Tibial nerve (tissue), 4 donors: ENCODE measurements at regions not wholly inside any gene's neighbourhood (a gene's known extent, or its start where the extent isn't known, plus 50 kb on each side); places are given as distances from the start of the nearest gene placed in this dataset.

ENCODE experiments used
- DNase-seq, 2 donors: peaks; one replicate each; pipeline ENCODE4 v3.0.0-alpha.2; 2019; ENCODE audit warnings: low spot score in 2 of 2
- H3K27ac ChIP-seq, 4 donors: fragments of 200-600 bp; sonication (generic) in 3 of 4; one replicate each; pipeline ENCODE4 v1.5.1; 2017 to 2019; ENCODE audit warnings: mild to moderate bottlenecking in 1 of 4
- H3K27me3 ChIP-seq, 2 donors: fragments of 200-600 bp; sonication (generic) in 1 of 2; one replicate each; pipeline versions ENCODE4 v1.5.1 to v1.6.0; 2017 to 2019
- H3K36me3 ChIP-seq, 3 donors: fragments of 200-600 bp; sonication (generic); one replicate each; pipeline ENCODE4 v1.5.1; 2018 to 2019
- H3K4me1 ChIP-seq, 4 donors: fragments of 200-600 bp; sonication (generic) in 3 of 4; one replicate each; pipeline ENCODE4 v1.5.1; 2017 to 2019
- H3K4me3 ChIP-seq, 4 donors: fragments of 200-600 bp; sonication (generic) in 3 of 4; one replicate each; pipeline ENCODE4 v1.5.1; 2017 to 2019; ENCODE audit warnings: mild to moderate bottlenecking in 1 of 4, moderate library complexity in 1 of 4
- H3K9me3 ChIP-seq, 4 donors: fragments of 200-600 bp; sonication (generic) in 3 of 4; one replicate each; pipeline ENCODE4 v1.5.1; 2017 to 2019
- EP300 ChIP-seq, 2 donors: sonication (generic); formaldehyde crosslinking; IDR thresholded peaks; one replicate each; pipeline ENCODE4 v1.6.1; 2017; ENCODE audit warnings: antibody characterized with exemption in 2 of 2, mild to moderate bottlenecking in 1 of 2
- POLR2A ChIP-seq, 2 donors: fragments of 450-650 bp; IDR thresholded peaks; one replicate each; pipeline ENCODE4 v1.6.1; 2017; ENCODE audit warnings: antibody characterized with exemption in 2 of 2, mild to moderate bottlenecking in 2 of 2, moderate library complexity in 2 of 2
- WGBS, 2 donors: methylation state at CpG; one replicate each; pipeline ENCODE4 v1.1.5; 2018; 5-methylcytosine and 5-hydroxymethylcytosine counted together
- TF ChIP-seq, protein P1 (sequence below), 5 experiments: fragments of 200-600 bp in 3 of 5; fragments of 450-650 bp in 2 of 5; sonication (generic) in 3 of 5; IDR thresholded peaks; one replicate each; pipeline ENCODE4 v1.5.1; 2016 to 2019; ENCODE audit warnings: antibody characterized with exemption in 5 of 5, mild to moderate bottlenecking in 3 of 5, moderate library complexity in 2 of 5

DNA sequence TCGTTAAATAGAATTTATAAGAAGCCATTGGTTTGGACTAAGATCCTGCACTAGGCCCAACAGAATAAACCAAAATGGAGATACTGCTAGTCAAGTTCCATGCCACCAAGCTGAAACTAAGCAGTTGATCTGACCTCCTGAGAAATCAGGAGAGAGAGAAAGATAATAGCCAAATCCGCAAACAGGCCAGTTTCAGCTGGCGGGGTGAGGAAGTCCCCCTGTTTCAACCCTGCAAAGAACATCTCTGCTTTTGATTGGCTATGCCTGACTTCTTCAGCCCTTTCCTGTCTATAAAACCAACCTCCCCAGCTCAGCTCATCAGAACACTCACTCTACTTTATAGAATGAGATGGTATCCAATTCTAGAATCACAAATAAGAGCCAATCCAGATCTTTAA lies 543.3 kb upstream of the ID2 start:
- Histone ChIP-seq H3K4me1 (no peaks in the 10 kb centered on the region), H3K4me3 (no peak overlapping the region), H3K36me3 (no peaks in the 10 kb centered on the region), H3K27me3 (no peaks in the 10 kb centered on the region), H3K9me3 (no peaks in the 10 kb centered on the region), H3K27ac (peak overlapping the region; percentile 24 to 62 (median 51))
- no peak for DNase-seq
- TF ChIP-seq, protein P1, sequence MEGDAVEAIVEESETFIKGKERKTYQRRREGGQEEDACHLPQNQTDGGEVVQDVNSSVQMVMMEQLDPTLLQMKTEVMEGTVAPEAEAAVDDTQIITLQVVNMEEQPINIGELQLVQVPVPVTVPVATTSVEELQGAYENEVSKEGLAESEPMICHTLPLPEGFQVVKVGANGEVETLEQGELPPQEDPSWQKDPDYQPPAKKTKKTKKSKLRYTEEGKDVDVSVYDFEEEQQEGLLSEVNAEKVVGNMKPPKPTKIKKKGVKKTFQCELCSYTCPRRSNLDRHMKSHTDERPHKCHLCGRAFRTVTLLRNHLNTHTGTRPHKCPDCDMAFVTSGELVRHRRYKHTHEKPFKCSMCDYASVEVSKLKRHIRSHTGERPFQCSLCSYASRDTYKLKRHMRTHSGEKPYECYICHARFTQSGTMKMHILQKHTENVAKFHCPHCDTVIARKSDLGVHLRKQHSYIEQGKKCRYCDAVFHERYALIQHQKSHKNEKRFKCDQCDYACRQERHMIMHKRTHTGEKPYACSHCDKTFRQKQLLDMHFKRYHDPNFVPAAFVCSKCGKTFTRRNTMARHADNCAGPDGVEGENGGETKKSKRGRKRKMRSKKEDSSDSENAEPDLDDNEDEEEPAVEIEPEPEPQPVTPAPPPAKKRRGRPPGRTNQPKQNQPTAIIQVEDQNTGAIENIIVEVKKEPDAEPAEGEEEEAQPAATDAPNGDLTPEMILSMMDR (IDR thresholded peaks at IDR 0.05): no peak
- 95% methylated on average over 3 of the region's 3 CpGs for WGBS, 2 donors

DNA sequence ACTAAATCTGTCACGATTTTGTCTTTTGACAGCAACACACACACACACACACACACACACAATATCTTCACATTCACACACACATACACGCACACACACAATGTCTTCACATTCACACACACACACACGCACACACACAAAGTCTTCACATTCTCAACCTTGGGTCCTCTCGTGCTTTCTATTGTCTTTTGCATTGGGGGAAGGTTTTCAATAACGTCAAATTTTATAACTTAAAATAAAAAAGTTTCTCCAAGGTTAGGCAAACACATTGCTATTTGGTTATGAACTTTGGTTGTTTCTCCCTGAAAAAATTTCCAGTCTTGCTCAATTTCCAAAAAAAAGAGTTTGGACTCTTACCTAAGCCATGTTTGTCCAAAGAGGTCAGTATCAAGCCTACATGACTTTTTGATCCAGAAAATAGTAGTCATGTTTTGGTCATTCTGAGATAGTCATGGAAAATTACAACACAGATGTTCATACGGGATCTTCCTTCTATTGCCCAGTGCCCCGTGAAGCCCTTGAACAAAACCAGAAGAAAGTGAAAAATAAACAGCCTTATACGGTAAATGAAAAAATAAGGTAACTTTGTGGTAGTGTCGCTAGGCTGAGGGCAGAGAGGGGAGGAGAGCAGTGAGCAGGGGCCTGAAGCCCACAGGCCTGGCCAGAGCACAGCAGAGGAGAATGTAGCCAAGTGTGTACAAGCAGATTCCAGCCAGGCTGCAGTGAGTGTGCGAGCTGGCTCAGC lies 542.8 kb upstream of the ID2 start:
- TF ChIP-seq POLR2A (IDR thresholded peaks at IDR 0.05) (no peak), EP300 (IDR thresholded peaks at IDR 0.05) (peak; percentile 61 to 83)
- DNase-seq: peak in 1 of 2 donors; percentile 35
- 67 to 71% methylated on average over 10 of the region's 10 CpGs for WGBS, 2 donors
- H3K4me1 ChIP-seq: no peaks in the 10 kb centered on the region
- no peaks in the 10 kb centered on the region for H3K36me3 ChIP-seq
- no peaks in the 10 kb centered on the region for H3K27me3 ChIP-seq
- H3K27ac ChIP-seq: peak overlapping the region; percentile 24 to 86 (median 56)
- no peaks in the 10 kb centered on the region for H3K9me3 ChIP-seq
- no peak overlapping the region for H3K4me3 ChIP-seq

DNA sequence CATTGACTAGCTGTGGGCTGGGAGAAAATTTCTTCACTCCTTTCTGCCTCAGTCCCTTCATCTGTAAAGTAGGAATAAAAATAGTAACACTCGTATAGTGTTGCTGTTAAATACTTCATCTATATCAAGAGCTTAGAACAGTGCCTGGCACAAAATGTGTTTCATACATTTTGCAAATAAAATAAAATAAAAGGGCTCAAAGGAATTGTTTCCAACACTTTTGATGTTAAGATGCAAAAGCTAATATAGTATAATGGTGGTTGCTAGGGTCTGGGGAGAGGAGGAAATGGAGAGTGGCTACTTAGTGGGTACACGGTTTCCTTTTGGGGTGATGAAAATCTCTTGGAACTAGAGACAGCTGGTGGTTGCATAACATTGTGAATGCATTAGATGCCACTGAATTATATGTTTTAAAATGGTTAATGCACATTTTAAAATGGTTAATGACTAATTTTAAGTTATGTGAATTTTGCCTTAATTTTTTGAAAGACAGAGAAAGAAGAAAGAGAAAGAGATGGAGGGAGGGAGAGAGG lies 542.1 kb upstream of the ID2 start:
- Histone ChIP-seq H3K9me3 (no peaks in the 10 kb centered on the region), H3K27me3 (no peaks in the 10 kb centered on the region), H3K4me1 (no peaks in the 10 kb centered on the region), H3K4me3 (no peak overlapping the region), H3K36me3 (no peaks in the 10 kb centered on the region), H3K27ac (peak overlapping the region in 3 of 4 donors; percentile 23 to 86 (median 71))
- no peak for DNase-seq
- TF ChIP-seq, protein P1 (IDR thresholded peaks at IDR 0.05): no peak
- no peak for TF ChIP-seq POLR2A (IDR thresholded peaks at IDR 0.05)
- TF ChIP-seq EP300 (IDR thresholded peaks at IDR 0.05): no peak
- 73 to 81% methylated on average over 2 of the region's 2 CpGs for WGBS, 2 donors

DNA sequence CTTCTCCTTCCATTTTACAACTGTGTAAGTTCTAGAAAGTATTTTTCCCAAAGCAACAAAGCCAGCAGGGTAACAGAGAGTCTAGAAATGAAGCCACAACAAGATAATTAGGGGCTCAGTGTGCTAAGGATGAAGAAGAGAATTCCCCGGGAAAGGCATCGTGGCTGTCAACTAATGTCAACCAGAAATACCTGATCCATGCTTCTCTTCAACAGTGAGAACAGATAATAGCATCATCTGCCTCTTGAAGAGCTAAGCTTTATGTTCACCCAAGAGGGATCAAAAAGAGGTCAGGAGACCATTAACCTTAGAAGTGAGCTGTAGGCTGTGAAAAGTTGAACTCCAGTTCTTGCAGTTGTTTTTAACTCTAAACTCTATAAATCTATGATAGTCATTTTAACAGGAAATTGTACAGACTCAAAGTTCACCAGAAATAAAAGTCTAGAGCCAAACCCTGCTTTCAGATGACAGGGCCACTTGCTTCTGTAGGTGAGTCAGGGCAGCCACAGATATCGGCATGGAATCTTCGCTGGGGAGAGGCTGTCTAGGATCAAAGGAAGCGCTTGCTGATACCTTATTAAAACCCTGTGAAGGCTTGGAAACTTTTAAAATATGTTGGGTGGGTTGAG lies 540.7 kb upstream of the ID2 start:
- no peak overlapping the region for H3K27ac ChIP-seq
- no peak for DNase-seq
- no peaks in the 10 kb centered on the region for H3K36me3 ChIP-seq
- H3K4me3 ChIP-seq: no peak overlapping the region
- WGBS, 2 donors: 90 to 96% methylated on average over 5 of the region's 5 CpGs
- TF ChIP-seq, protein P1 (IDR thresholded peaks at IDR 0.05): no peak
- no peak for TF ChIP-seq EP300 (IDR thresholded peaks at IDR 0.05)
- TF ChIP-seq POLR2A (IDR thresholded peaks at IDR 0.05): no peak
- no peaks in the 10 kb centered on the region for H3K27me3 ChIP-seq
- H3K9me3 ChIP-seq: no peaks in the 10 kb centered on the region
- H3K4me1 ChIP-seq: no peaks in the 10 kb centered on the region

DNA sequence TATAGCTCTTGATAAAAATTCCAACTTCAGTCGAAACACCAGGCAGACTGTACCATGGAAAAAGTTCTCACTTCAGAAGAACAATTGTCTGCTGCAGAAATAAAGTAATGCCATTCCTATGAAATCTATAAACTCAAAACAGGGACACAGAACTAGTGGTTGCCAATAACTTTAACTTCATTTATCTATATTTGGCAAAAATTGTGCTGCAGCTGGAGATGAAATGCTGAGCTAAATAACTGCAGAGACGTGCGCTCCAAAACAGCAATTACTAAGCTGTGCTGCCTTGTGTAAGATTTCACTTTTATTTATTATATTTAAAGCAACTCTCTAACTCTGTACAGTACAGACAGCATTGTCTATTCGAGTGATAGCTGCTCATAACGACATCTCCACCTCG lies 540.1 kb upstream of the ID2 start:
- no peak overlapping the region for H3K4me3 ChIP-seq
- H3K36me3 ChIP-seq: no peaks in the 10 kb centered on the region
- no peaks in the 10 kb centered on the region for H3K27me3 ChIP-seq
- no peak for TF ChIP-seq EP300 (IDR thresholded peaks at IDR 0.05)
- TF ChIP-seq, protein P1 (IDR thresholded peaks at IDR 0.05): no peak
- TF ChIP-seq POLR2A (IDR thresholded peaks at IDR 0.05): no peak
- H3K27ac ChIP-seq: no peak overlapping the region
- no peaks in the 10 kb centered on the region for H3K4me1 ChIP-seq
- 73 to 87% methylated on average over 6 of the region's 6 CpGs for WGBS, 2 donors
- no peak for DNase-seq
- no peaks in the 10 kb centered on the region for H3K9me3 ChIP-seq
